HFF-Myc (cell line): ENCODE measurements at regions not wholly inside any gene's neighbourhood (a gene's known extent, or its start where the extent isn't known, plus 50 kb on each side); places are given as distances from the start of the nearest gene placed in this dataset.

Experiments used
- DNase-seq: peaks from one replicate; pipeline ENCODE4 v3.0.0-alpha.2; 2011; ENCODE audit warnings: low read depth; ENCODE audit errors: extremely low read depth
- H3K4me3 ChIP-seq: replicated peaks from 2 replicates; pipeline ENCODE4 v1.5.1; 2011; ENCODE audit warnings: low read depth, mild to moderate bottlenecking, control low read depth, low read length
- CTCF ChIP-seq: IDR thresholded peaks from 2 replicates; pipeline ENCODE4 v1.5.1; 2012; ENCODE audit warnings: mild to moderate bottlenecking, low read depth, low read length, control low read depth; ENCODE audit errors: missing control alignments

- TF ChIP-seq CTCF = peak; percentile 78
- DNase-seq = peak; percentile 32
- no peak overlapping the region for H3K4me3 ChIP-seq
These were observed 417.1 kb downstream of the TMEM114 start for GRCh38 chr16:8173111-8173644.

GRCh38 chr16:8172551-8172950, 417.8 kb downstream of the TMEM114 start:
- H3K4me3 ChIP-seq = no peak overlapping the region
- no peak for TF ChIP-seq CTCF
- DNase-seq = no peak

- no peak for TF ChIP-seq CTCF
- DNase-seq = no peak
- H3K4me3 ChIP-seq = no peak overlapping the region
These were observed 422.3 kb downstream of the TMEM114 start for GRCh38 chr16:8168016-8168415.

- DNase-seq = no peak
- no peak overlapping the region for H3K4me3 ChIP-seq
- no peak for TF ChIP-seq CTCF
These were observed 422.9 kb downstream of the TMEM114 start for GRCh38 chr16:8167436-8167835.

GRCh38 chr16:8158051-8158450, 432.3 kb downstream of the TMEM114 start:
- TF ChIP-seq CTCF = no peak
- no peak overlapping the region for H3K4me3 ChIP-seq
- no peak for DNase-seq

GRCh38 chr16:8155275-8155674, 435.0 kb downstream of the TMEM114 start:
- no peak overlapping the region for H3K4me3 ChIP-seq
- TF ChIP-seq CTCF = no peak
- DNase-seq = no peak
